GM18861 (cell line): ENCODE measurements at regions not wholly inside any gene's neighbourhood (a gene's known extent, or its start where the extent isn't known, plus 50 kb on each side); places are given as distances from the start of the nearest gene placed in this dataset.

Experiments used
- ATAC-seq: cut with Tn5 transposase; IDR thresholded peaks from one replicate; pipeline ENCODE4 v1.9.1; 2021; ENCODE audit not compliant: unreplicated experiment

DNA sequence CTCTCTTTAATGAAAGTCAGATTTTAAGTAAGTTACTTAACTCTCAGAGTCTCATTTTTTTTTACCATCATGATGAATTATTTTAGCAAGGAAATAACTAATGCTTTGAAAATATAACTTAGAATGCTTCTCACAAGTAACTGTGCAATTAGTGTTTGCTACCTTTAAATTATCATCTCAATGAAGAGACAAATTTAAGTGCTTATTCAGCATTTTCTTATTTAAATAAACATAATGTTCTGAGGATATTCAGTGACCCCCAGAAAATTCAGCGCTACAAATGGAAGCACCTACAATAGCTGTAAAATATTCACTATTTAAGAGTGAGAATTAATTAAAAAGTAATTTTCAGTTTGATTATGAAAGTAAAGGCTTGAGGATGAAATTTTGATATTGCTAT, 527.2 kb downstream of the SLITRK1 start:
- ATAC-seq: no peak

- ATAC-seq: no peak
Measured at GRCh38 chr13:83352391-83352790, 529.9 kb downstream of the SLITRK1 start.

DNA sequence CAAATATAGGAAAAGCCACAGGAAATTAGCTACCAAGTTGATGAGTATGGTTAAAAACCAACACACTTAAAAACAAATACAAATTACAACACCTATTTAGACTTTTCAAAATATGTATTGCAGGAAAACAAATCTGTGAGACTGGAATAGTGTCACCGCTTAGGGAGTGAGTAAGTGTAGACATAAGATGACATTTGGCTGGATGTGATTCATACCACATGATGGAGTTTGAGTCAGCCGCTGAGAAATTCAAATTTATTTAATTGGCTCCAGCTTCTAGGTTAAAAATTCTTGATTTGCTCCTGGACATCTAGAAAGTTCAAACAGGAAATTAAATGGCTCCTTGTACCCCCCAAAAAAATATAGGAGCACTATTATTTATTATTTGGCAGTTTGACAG, 531.7 kb downstream of the SLITRK1 start:
- ATAC-seq: no peak

DNA sequence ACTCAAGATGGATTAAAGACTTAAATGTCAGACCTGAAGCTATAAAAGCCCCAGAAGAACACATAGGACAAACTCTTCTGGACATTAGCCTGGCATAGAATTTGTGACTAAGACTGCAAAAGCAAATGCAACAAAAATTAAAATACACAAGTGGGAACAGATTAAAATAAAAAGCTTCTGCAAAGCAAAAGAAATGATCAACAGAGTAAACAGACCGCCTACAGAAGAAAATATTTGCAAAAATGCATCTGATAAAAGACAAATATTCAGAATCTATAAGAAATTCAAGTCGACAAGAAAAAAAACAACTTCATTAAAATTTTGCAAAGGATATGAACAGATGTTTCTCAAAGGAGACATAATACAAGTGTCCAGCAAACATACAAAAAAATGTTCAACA, 537.8 kb downstream of the SLITRK1 start:
- ATAC-seq: no peak

DNA sequence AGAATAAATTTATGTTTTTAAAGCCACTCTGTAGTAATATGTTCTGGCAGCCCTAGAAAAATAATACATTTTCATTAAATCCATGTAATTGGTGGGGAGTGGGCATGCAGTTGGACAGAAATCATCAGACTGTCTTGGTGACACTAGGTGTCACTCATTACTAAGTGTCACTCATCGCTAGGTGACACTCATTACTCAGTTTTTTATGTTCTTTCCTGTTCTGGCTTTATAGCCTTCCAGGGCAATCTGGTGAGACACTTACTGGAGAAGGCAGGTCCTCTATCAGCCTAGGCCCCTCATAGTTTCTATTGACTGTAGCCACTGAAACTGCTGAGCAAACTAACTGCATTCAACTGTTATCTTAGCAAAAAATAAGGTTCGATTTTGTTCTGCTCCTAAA, 542.1 kb downstream of the SLITRK1 start:
- no peak for ATAC-seq

GRCh38 chr13:83333614-83334388, 548.5 kb downstream of the SLITRK1 start:
- ATAC-seq: no peak

- no peak for ATAC-seq
Measured at GRCh38 chr13:83332751-83333150, 549.5 kb downstream of the SLITRK1 start.

GRCh38 chr13:83327091-83327490, 555.2 kb downstream of the SLITRK1 start:
- ATAC-seq: no peak

GRCh38 chr13:83325125-83325853, 557.0 kb downstream of the SLITRK1 start:
- no peak for ATAC-seq

DNA sequence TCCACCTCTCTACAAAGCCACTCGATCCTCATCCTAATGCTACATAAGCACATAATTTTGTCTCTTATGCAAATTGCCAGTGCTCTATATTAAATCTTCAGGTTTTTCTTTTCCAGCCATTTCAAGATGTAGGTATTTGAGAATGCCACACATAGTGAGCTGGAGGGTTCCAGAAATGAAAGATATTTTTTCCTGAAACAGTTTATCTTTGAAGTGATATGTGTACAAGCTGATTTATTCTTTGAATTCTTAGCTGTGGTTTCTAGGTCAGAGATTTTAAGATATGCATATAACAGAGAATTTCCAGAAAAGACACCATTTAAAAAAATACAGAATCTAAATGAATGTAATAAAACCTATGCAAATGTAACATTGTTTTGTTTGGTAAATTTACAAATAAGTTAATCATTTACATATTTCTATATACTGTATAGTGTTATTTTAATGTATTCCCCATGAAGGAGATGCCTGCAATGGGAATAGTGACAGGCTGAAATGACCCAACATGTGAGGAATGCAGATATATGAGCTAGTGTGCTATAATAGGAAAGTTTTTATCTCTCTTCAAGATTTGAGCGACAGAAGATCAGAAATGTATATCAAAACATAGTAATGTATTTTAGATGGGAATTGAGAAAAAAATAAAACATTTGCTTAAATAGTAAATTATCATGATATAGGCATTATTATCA, 570.2 kb downstream of the SLITRK1 start:
- ATAC-seq: no peak

DNA sequence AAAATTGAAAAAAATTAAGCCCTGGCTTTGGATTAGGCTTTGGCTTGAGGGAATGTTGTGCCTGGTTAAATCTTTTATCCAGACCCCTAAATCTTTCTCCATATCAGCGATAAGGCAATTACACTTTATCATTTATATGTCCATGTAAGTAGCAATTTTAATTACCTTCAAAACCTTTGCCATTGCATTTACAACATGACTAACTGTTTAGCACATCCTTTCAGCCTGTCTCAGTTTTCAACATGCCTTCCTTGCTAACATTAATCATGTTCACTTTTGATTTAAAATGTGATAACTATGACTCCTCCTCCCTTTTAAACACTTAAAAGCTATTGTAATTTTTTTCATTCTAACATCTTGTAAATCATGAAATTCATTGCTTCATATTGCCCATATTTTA, 583.7 kb downstream of the SLITRK1 start:
- ATAC-seq: no peak

GRCh38 chr13:83297586-83298290, 584.5 kb downstream of the SLITRK1 start:
- no peak for ATAC-seq

DNA sequence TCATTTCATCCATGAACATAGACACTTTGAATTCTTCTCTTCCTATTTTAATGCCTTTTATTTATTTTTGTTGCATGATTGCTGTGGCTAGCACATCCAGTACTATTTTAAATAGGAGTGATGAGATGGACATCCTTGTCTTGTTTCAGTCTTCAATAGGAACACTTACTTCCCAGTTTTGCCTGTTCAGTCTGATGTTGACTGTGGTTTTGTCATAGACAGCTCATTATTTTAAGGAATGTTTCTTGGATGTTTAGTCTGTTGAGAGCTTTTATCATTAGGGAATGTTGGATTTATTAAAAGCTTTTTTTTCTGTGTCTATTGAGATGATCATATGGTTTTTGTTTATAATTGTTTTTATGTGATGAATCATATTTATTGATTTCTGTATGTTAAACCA, 586.6 kb downstream of the SLITRK1 start:
- ATAC-seq: no peak

GRCh38 chr13:83286737-83287136, 595.5 kb downstream of the SLITRK1 start:
- ATAC-seq: no peak

DNA sequence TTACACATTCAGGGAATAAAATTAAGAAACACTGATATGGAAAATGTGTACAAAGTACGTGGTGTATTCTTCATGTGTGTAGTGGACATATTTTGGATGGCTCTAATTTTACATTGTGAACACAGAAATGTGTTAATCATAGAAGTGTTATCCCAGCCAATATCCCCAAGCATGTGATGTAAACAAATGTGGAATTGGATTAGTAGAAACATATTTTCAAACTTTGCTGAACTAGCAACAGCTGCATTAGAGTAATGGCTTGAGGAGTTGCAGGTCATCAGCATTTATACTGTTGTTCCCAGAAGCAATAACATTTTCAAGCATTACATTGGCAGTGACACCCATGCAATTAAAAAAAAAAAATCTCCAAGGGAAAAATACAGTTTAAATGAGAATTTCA, 600.6 kb downstream of the SLITRK1 start:
- ATAC-seq: no peak

DNA sequence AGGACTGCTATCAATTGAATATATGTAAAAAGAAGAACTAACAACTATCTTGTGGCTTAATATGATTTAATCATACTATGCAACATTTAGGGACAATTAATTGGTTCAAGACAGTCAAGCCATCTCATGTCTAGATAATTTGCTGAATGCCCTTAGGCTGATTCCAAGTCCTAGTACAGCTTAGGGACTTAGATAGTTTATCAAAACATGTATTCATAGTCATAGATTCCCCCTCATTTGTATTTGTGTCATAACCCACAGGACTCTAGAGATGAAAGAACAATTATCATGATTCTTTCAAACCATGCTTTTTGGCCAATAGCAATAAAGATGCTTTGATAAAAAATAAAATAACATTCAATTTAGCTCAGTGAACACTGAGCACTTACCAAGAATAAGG, 607.6 kb downstream of the SLITRK1 start:
- ATAC-seq: no peak

DNA sequence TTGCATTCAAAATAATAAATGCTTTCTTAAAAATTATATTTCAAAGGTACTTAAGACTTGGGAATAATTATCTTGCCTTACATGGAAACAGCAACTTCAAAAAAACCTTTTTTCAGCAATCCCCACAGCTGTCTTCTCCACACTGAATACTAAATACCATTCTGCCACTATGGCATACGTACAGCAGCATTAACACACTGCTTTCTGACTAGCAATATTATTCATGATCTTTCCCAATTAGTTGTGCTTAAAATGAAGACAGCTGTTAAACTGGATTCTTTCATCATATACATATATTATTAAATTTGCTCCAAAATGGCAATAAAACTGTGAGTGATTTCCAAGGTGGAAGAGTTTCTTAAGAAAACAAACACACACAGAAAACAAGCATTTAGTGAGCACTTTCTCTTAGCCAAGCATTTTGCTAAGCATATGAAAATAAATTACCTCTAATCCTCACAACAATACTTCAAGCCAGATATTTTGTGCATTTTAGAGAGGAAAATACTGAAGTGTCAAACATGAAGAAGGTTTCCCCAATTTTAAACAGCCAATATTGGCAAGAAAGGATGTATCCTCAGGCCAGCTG, 609.5 kb downstream of the SLITRK1 start:
- no peak for ATAC-seq

DNA sequence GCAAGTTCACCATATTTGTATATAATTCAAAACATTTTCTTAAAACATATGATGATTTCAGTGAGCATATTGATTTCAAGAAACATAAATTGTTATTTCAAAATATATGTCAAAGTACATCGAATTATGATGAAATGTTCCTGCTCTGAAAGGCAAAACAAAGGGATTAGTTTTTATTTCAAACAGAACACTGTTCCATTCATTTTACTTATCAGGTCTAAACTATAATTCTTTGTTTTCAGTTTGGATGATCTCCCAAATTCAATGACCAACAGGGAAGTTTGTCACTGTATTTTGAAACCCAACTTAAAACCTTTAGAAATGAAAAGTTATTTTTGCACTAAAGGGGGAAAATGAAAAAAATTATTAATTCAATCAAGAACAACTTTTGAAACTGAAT, 610.2 kb downstream of the SLITRK1 start:
- no peak for ATAC-seq

DNA sequence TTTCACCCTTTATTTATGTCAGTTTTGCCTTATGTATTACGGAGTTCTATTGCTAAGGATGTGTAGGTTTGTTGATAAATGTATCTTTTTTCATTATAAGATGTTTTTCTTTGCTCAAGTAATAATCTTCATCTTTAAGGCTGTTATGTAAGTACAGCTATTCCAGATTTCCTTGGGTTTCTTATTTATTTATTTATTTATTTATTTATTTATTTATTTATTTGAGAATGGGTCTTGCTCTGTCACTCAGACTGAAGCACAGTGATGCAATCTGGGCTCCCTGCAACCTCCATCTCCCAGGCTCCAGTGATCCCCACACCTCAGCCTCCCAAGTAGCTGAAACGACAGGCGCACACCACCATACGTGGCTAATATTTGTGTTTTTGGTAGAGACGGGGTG, 617.0 kb downstream of the SLITRK1 start:
- no peak for ATAC-seq

GRCh38 chr13:83248751-83249150, 633.5 kb downstream of the SLITRK1 start:
- no peak for ATAC-seq

DNA sequence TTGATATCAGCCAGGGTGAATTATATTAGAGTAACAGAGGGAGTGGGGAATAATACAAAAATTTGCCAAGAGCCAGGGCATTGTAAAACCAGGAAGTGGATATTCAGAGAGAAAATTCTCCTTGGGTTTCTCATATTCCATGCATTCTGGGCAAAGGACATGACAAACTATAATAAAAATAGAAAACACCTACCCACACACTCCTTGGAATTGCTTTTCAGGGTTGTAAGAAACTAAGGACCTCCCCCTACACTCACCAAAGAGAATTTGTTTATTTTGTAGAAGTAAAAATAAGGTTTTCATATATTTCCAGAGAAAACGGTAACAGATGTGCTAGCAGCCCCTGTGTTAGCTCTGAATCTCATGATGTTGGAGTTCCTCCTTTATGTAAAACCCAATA, 649.6 kb downstream of the SLITRK1 start:
- no peak for ATAC-seq
